ENCODE measurements at regions not wholly inside any gene's neighbourhood (a gene's known extent, or its start where the extent isn't known, plus 50 kb on each side); places are given as distances from the start of the nearest gene placed in this dataset.

DNA sequence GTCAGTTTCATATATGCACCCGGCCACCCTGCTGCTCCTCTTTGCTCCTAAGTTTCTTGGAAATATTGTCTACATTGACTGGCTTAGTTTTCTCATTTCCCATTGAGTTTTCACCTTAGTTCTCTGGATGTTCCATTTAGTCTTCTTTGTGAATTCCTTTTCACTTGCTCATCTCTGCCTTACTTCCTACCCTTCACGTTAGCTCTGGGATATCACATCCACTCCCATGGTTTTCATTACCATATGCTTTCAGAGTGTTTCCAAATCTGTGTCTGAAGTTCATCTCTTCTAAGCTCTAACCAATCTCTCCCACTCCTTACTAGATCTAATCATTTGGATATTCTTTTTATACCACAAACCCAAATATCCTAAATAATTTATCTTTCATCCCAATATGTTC lies 226.4 kb downstream of the FAM76B start:
- no peak overlapping the region for H3K27ac ChIP-seq
- TF ChIP-seq ZFX (IDR thresholded peaks at IDR 0.05) (no peak), CTCF (conservative IDR thresholded peaks at IDR 0.05) (no peak)

- no peak for TF ChIP-seq CTCF (conservative IDR thresholded peaks at IDR 0.05)
- no peak for TF ChIP-seq ZFX (IDR thresholded peaks at IDR 0.05)
Observed at GRCh38 chr11:95562196-95562921, 227.2 kb downstream of the FAM76B start.

GRCh38 chr11:95559899-95560298 lies 229.7 kb downstream of the FAM76B start:
- H3K27ac ChIP-seq = 0 out of 2 replicates have a peak overlapping the region, but pooled peaks have one; percentile 9
- TF ChIP-seq CTCF (conservative IDR thresholded peaks at IDR 0.05) (no peak), ZFX (IDR thresholded peaks at IDR 0.05) (no peak)

More at GRCh38 chr11:95562196-95562921, 227.2 kb downstream of the FAM76B start:
- no peak overlapping the region for H3K27ac ChIP-seq

DNA sequence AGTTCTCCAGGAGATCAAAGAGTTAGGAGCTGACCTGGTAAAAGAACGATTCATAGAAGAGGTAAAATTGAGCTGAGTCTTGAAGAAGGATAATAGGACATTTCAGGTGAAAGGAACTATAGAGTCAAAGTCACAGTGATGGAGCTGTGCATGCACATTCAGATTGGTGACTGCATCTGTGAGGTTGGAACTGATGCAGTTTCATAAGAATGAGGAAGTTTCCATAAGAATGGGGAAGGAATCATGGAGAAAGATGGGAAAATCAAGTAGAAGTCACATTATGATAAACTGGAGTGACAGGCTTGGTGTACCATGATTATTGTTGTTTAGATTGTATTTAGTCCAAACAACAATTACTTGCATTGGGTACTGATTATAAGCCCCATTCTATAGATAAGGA lies 232.2 kb downstream of the FAM76B start:
- TF ChIP-seq ZFX (IDR thresholded peaks at IDR 0.05) (no peak), CTCF (conservative IDR thresholded peaks at IDR 0.05) (no peak)
- H3K27ac ChIP-seq = no peak overlapping the region

DNA sequence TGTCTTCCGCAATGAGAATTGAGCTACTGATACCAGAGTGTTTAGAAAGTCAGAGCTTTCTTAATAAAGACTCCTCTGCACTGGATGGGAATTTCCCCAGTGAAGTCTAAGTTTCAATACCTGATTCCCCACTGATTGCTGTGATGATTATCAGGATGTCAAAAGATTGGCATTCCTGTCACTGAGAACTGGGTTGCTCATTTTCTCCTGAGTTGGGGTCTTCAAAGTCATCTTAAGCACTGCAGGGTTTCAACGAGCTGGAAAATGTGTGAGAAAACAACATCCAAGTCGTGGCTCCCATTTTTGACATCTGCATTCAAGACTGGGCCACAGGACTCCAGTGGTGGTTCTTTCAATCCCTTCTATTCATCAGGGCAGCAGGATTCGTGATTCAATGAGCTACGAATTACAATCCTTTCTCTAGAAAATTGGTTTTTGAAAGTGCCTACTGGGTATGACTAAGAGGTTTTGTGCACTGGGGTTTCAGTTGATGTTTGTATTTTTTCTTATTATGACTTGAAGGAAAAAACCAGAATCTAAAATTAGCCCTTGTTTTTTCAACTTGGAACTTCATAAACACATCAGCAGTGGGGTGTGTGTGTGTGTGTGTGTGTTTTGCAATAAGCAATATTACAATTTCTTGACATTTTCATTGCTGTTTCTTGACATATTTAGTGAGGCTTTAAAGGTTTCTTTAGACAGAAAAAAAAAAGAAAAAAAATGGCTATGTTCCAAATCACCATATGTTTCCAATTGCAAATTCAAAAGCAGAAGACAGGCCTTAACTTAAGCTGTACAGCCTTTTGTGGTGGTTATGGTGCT lies 233.0 kb downstream of the FAM76B start:
- H3K27ac ChIP-seq = no peak overlapping the region
- no peak for TF ChIP-seq ZFX (IDR thresholded peaks at IDR 0.05)
- TF ChIP-seq CTCF (conservative IDR thresholded peaks at IDR 0.05) = no peak

GRCh38 chr11:95556011-95556341 lies 233.6 kb downstream of the FAM76B start:
- no peak overlapping the region for H3K27ac ChIP-seq
- TF ChIP-seq ZFX (IDR thresholded peaks at IDR 0.05) (no peak), CTCF (conservative IDR thresholded peaks at IDR 0.05) (no peak)

DNA sequence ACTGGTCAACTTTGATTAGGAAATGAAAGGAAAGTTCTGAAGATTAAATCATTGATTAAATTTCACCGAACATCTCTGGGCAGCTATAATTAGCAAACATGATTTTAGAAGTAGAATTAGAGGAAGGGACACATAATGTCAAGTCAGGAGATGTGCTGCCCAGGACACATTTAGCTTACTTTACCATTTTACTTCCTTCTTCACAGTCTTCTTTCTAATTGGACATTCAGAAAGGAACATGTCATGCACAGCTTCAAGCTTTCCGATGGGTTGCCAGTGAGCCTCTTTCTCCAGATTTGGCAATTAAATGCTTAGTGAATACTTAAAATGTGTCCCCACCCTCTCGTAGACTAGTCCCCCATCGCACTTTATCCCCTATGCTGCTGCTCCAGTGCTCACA lies 234.7 kb downstream of the FAM76B start:
- no peak overlapping the region for H3K27ac ChIP-seq
- no peak for TF ChIP-seq CTCF (conservative IDR thresholded peaks at IDR 0.05)
- TF ChIP-seq ZFX (IDR thresholded peaks at IDR 0.05) = no peak

Data from C4-2B (cell line).